Natural killer cell (primary cell): ENCODE measurements at regions not wholly inside any gene's neighbourhood (a gene's known extent, or its start where the extent isn't known, plus 50 kb on each side); places are given as distances from the start of the nearest gene placed in this dataset.

Source experiments
- ATAC-seq, 3 donors: fragments of 150-1000 bp in 2 of 3; fragments of 200-7000 bp in 1 of 3; cut with Tn5 transposase; 1 replicate in 1 of 3; 2 replicates in 2 of 3; pipeline ENCODE4 v1.10.0; 2021; ENCODE audit warnings: mild to moderate bottlenecking in 2 of 3, moderate library complexity in 2 of 3
- DNase-seq, 2 donors: peaks; one replicate each; pipeline versions ENCODE4 v3.0.0 to v3.0.0-alpha.2; 2013 to 2021; ENCODE audit warnings: mixed read lengths in 1 of 2
- H3K27ac ChIP-seq: one replicate; pipeline ENCODE4 v1.5.1; 2013; ENCODE audit warnings: mild to moderate bottlenecking, low read length
- H3K27me3 ChIP-seq: one replicate; pipeline ENCODE4 v1.6.1; 2013; ENCODE audit warnings: low read length; ENCODE audit not compliant: control insufficient read depth, insufficient read depth
- H3K36me3 ChIP-seq: one replicate; pipeline ENCODE4 v1.6.1; 2013; ENCODE audit warnings: low read length; ENCODE audit not compliant: control insufficient read depth, insufficient read depth
- H3K4me1 ChIP-seq: one replicate; pipeline ENCODE4 v1.6.1; 2013; ENCODE audit warnings: low read length; ENCODE audit not compliant: control insufficient read depth, insufficient read depth
- H3K4me3 ChIP-seq: one replicate; pipeline ENCODE4 v1.5.1; 2013; ENCODE audit warnings: low read length
- H3K9me3 ChIP-seq: one replicate; pipeline ENCODE4 v1.6.1; 2013; ENCODE audit warnings: low read length; ENCODE audit not compliant: control insufficient read depth, insufficient read depth
- H3K27ac Mint-ChIP-seq, 2 donors: one replicate each; pipeline ENCODE4 v1.8.0; 2022; ENCODE audit warnings: mild to moderate bottlenecking in 2 of 2, mixed read lengths in 2 of 2, moderate library complexity in 1 of 2
- H3K27me3 Mint-ChIP-seq, 2 donors: one replicate each; pipeline ENCODE4 v1.8.0; 2022; ENCODE audit warnings: low read depth in 2 of 2, mixed read lengths in 2 of 2
- H3K36me3 Mint-ChIP-seq: one replicate; pipeline ENCODE4 v1.8.0; 2022; ENCODE audit warnings: mixed read lengths
- H3K4me1 Mint-ChIP-seq, 2 donors: one replicate each; pipeline ENCODE4 v1.8.0; 2022; ENCODE audit warnings: mixed read lengths in 2 of 2
- H3K4me3 Mint-ChIP-seq: one replicate; pipeline ENCODE4 v1.8.0; 2022; ENCODE audit warnings: mild to moderate bottlenecking, moderate library complexity, mixed read lengths
- H3K9me3 Mint-ChIP-seq, 2 donors: one replicate each; pipeline ENCODE4 v1.8.0; 2022; ENCODE audit warnings: mixed read lengths in 2 of 2
- CTCF ChIP-seq: fragments of 200-600 bp; IDR thresholded peaks from one replicate; pipeline ENCODE4 v1.8.0; 2022; ENCODE audit warnings: antibody characterized with exemption
- WGBS: methylation state at CpG from one replicate; pipeline ENCODE4 v1.1.7; 2013; ENCODE audit warnings: missing lambda C conversion rate; ENCODE audit not compliant: insufficient coverage; 5-methylcytosine and 5-hydroxymethylcytosine counted together
- intact Hi-C: fragments of 100-400 bp; cut with micrococcal nuclease; formaldehyde crosslinking; loops from one replicate; pipeline ENCODE4 v1.14.2; 2022

GRCh38 chr9:17930071-17930470 lies 351.2 kb downstream of the SH3GL2 start:
- no peak overlapping the region for H3K4me3 ChIP-seq
- Mint-ChIP-seq H3K4me3 (no peak overlapping the region), H3K4me1 (no peaks in the 10 kb centered on the region), H3K27ac (no peak overlapping the region), H3K36me3 (no peaks in the 10 kb centered on the region), H3K27me3 (no peaks in the 10 kb centered on the region), H3K9me3 (peaks cover 7 to 8% of the 10 kb centered on the region in 2 donors)
- H3K9me3 ChIP-seq: no peaks in the 10 kb centered on the region
- ATAC-seq: no peak
- H3K36me3 ChIP-seq: no peaks in the 10 kb centered on the region
- no peaks in the 10 kb centered on the region for H3K4me1 ChIP-seq
- no peak for DNase-seq
- no peak overlapping the region for H3K27ac ChIP-seq
- intact Hi-C loops: no loop called here
- WGBS: 74% methylated on average over 3 of the region's 5 CpGs
- H3K27me3 ChIP-seq: no peaks in the 10 kb centered on the region
- TF ChIP-seq CTCF: no peak

- no peaks in the 10 kb centered on the region for H3K9me3 ChIP-seq
- H3K4me1 Mint-ChIP-seq: no peaks in the 10 kb centered on the region
- no peaks in the 10 kb centered on the region for H3K27me3 Mint-ChIP-seq
- H3K4me3 ChIP-seq: no peak overlapping the region
- WGBS: 78% methylated on average over 5 of the region's 7 CpGs
- no peaks in the 10 kb centered on the region for H3K27me3 ChIP-seq
- no peaks in the 10 kb centered on the region for H3K36me3 Mint-ChIP-seq
- H3K27ac ChIP-seq: no peak overlapping the region
- intact Hi-C loops: no loop called here
- H3K9me3 Mint-ChIP-seq: peaks cover 8% of the 10 kb centered on the region in 2 donors
- no peak overlapping the region for H3K4me3 Mint-ChIP-seq
- H3K36me3 ChIP-seq: no peaks in the 10 kb centered on the region
- DNase-seq (no peak), ATAC-seq (no peak)
- TF ChIP-seq CTCF: no peak
- no peak overlapping the region for H3K27ac Mint-ChIP-seq
- H3K4me1 ChIP-seq: no peaks in the 10 kb centered on the region
Measured at GRCh38 chr9:17936365-17936764, 357.5 kb downstream of the SH3GL2 start.

DNA sequence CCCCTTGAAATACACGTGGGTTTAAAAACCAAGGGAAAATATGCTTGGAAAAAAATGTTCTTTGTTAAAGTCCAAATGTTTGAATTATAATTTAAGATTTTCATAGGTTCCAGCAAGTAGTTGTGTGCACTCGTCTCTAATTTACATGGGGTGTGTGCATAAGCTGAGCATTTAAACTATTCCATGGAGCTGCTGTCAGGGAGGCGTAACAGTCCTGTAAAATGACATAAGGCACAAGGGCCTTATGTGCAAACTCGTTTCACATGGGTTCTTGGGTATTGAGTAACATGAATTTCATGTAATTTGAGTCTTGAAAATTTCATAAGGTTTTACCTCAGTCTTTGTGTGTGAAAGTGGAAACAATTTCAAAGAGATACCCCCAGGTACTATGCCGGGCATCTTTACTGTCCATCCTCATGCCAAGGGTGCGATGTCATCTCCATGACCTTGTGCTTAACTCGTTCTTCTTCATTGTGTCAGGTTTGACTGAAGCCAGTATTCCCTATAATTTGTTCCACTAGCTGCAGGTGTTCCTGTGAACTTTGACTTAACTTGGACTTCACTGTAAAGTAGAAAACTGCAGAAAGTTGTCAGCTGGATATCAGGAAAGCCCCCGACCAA lies 359.3 kb downstream of the SH3GL2 start:
- H3K27ac ChIP-seq: no peak overlapping the region
- WGBS: 84% methylated on average over 8 of the region's 8 CpGs

More for the DNA sequence above, 359.3 kb downstream of the SH3GL2 start:
- Mint-ChIP-seq H3K4me3 (no peak overlapping the region), H3K9me3 (peaks cover 10 to 11% of the 10 kb centered on the region in 2 donors), H3K4me1 (no peaks in the 10 kb centered on the region), H3K27ac (no peak overlapping the region), H3K27me3 (no peaks in the 10 kb centered on the region), H3K36me3 (no peaks in the 10 kb centered on the region)
- DNase-seq: no peak
- H3K27me3 ChIP-seq: no peaks in the 10 kb centered on the region
- no peaks in the 10 kb centered on the region for H3K9me3 ChIP-seq
- no peaks in the 10 kb centered on the region for H3K36me3 ChIP-seq
- TF ChIP-seq CTCF: no peak
- ATAC-seq: no peak
- intact Hi-C loops: no loop called here
- no peaks in the 10 kb centered on the region for H3K4me1 ChIP-seq
- no peak overlapping the region for H3K4me3 ChIP-seq
